Right forelimb (tissue), 1 donor: ENCODE measurements at regions not wholly inside any gene's neighbourhood (a gene's known extent, or its start where the extent isn't known, plus 50 kb on each side); places are given as distances from the start of the nearest gene placed in this dataset.
A peak's percentile ranks its signal among the peaks of the same experiment; 100 is the strongest.

Experiments
- DNase-seq: peaks from one replicate; pipeline ENCODE4 v3.0.0-alpha.2; 2018

- no peak for DNase-seq
These were observed 54.4 kb downstream of the ZNF503 start for GRCh38 chr10:75347186-75347585.

- DNase-seq, result no peak
These were observed 55.8 kb downstream of the ZNF503 start for GRCh38 chr10:75345738-75346137.

GRCh38 chr10:75344170-75344569 is 57.4 kb downstream of the ZNF503 start:
- DNase-seq, result no peak

GRCh38 chr10:75342397-75342796 is 59.2 kb downstream of the ZNF503 start:
- DNase-seq, result no peak

GRCh38 chr10:75335983-75336382 is 65.6 kb downstream of the ZNF503 start:
- DNase-seq, result no peak

- no peak for DNase-seq
These were observed 66.4 kb downstream of the ZNF503 start for GRCh38 chr10:75335191-75335590.

GRCh38 chr10:75334720-75335119 is 66.8 kb downstream of the ZNF503 start:
- no peak for DNase-seq

- DNase-seq, result no peak
These were observed 69.5 kb downstream of the ZNF503 start for GRCh38 chr10:75332081-75332480.

- no peak for DNase-seq
These were observed 70.5 kb downstream of the ZNF503 start for GRCh38 chr10:75331081-75331480.

- DNase-seq, result no peak
These were observed 72.3 kb downstream of the ZNF503 start for GRCh38 chr10:75329190-75329745.

- no peak for DNase-seq
These were observed 75.3 kb downstream of the ZNF503 start for GRCh38 chr10:75326306-75326705.

- DNase-seq, result no peak
These were observed 82.3 kb downstream of the ZNF503 start for GRCh38 chr10:75319274-75319673.

- no peak for DNase-seq
These were observed 78.8 kb upstream of the COMTD1 start for GRCh38 chr10:75314570-75314969.

GRCh38 chr10:75312440-75312839 is 76.7 kb upstream of the COMTD1 start:
- no peak for DNase-seq

GRCh38 chr10:75305675-75306074 is 69.9 kb upstream of the COMTD1 start:
- DNase-seq, result no peak

GRCh38 chr10:75304741-75305390 is 69.1 kb upstream of the COMTD1 start:
- DNase-seq, result no peak

GRCh38 chr10:75304313-75304712 is 68.6 kb upstream of the COMTD1 start:
- DNase-seq, result no peak

GRCh38 chr10:75303045-75303777 is 67.5 kb upstream of the COMTD1 start:
- DNase-seq, result no peak

GRCh38 chr10:75302029-75302428 is 66.3 kb upstream of the COMTD1 start:
- DNase-seq, result no peak

- no peak for DNase-seq
These were observed 61.4 kb upstream of the COMTD1 start for GRCh38 chr10:75297021-75297599.

GRCh38 chr10:75295868-75296441 is 60.2 kb upstream of the COMTD1 start:
- no peak for DNase-seq

- DNase-seq, result peak; percentile 86
These were observed 59.3 kb upstream of the COMTD1 start for GRCh38 chr10:75294866-75295701.

GRCh38 chr10:75294518-75294865 is 58.7 kb upstream of the COMTD1 start:
- DNase-seq, result no peak
